HG03565 (cell line): ENCODE measurements at regions not wholly inside any gene's neighbourhood (a gene's known extent, or its start where the extent isn't known, plus 50 kb on each side); places are given as distances from the start of the nearest gene placed in this dataset.

Source experiments
- ATAC-seq: cut with Tn5 transposase; IDR thresholded peaks from one replicate; pipeline ENCODE4 v1.9.1; 2021; ENCODE audit warnings: mild to moderate bottlenecking, moderate library complexity; ENCODE audit not compliant: unreplicated experiment

DNA sequence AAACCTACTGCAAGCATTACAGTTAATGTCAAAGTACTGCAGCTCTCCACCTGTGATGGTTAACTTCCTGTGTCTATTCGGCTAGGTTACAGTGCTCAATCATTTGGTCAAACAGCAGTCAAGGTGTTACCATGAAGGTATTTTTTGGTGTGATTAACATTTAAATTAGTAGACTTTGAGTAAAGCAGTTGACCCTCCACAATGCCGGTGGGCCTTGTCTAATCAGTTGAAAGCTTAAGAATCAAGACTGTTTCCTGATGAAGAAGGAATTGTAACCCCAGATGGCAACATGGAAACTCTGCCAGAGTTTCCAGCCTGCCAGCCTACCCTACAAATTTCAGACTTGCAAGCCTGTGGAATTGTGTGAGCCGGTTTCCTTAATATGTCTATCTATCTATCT lies 683.9 kb downstream of the BRD1 start:
- ATAC-seq = no peak

DNA sequence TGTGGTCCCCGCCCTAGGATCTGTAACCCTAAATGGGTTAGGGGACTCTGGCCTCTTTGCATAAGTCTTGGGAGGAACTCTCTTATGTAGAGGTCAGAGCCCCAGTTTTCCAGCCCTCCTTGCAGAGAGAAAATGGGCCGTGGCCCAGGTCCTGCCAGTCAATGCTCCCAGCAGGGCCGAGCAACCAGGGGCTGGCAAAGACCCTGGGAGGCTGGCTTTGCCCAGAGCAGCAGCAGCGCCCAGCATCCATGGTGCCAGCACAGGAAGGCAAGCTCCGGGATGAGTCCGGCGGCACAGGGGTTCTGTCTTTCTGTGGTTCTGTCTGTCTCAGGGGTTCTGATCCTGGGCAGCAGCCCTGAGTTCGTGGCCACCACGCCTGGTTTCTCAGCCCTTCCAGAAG lies 684.8 kb downstream of the BRD1 start:
- ATAC-seq = no peak

DNA sequence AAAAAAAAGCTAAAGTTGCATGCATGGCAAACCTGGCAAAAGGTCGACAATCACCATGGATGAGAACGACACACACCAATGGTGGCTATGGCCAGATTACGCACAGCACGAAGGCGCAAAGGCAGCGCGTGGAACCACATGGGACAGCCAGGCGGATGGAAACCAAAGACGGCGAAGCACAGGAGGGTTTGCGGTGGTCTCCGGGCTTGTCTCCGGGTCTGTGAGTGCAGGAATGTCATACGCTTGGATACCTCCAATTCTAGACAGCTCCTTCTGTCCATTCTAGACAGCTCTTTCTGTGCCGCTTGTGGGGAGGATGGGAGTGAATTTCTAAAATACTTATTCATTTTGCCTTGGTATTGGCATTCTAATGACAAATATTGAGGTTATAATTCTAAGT lies 685.4 kb downstream of the BRD1 start:
- ATAC-seq = no peak

DNA sequence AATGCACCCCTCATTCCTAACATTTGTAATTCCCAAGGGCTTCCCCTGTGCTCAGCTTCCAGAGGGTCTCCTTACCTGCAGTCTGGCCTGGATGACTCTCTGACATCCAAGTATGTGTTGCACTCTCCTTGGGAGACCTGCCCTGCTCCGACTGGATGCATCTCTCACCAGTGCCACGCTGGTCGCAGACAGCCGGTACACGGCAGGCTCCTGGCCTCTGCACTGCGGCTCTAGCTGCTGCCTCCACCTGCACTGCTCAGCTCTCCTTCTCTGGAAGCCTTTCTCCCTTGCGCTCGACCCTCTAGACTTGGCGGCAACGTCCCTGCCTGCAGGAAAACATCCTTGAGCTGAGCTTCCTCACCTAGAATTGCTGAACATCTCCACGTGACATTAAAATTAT lies 685.9 kb downstream of the BRD1 start:
- ATAC-seq = no peak

DNA sequence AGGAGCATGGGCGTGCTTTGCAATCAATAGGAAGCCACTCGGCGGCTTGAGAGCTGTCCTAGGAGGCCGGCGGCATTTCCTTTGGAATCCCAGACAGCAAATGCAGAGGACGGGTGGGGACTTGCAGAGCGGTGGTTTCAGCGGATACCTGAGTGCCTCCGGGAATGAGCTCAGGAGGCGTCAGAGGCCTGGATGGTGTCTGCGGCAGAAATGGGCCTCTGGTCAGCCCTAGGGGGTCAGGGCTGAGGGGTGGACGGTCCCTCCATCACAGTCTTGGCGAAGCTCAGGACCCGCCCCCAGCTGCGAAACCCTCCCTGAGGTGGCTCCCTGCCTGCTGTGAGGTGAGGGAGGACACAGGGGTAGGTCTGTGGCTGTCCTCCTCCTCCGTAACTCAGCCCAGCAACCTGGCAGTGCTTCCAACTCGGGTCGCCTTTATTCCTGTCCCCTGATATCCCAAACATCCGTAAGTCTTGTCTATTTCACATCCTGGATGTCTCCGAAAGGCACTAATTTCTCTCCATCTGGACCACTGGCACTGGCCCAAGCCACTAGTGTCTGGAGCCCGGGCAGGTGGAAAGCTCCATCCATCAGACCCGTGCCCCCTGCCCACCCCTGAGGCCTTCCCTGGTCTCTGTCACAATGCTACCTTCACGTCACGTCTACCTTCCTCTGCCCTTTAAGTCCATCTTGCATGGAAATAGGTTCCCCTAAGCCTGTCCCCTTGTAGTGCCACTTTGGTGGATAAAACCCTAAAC lies 686.6 kb downstream of the BRD1 start:
- no peak for ATAC-seq

DNA sequence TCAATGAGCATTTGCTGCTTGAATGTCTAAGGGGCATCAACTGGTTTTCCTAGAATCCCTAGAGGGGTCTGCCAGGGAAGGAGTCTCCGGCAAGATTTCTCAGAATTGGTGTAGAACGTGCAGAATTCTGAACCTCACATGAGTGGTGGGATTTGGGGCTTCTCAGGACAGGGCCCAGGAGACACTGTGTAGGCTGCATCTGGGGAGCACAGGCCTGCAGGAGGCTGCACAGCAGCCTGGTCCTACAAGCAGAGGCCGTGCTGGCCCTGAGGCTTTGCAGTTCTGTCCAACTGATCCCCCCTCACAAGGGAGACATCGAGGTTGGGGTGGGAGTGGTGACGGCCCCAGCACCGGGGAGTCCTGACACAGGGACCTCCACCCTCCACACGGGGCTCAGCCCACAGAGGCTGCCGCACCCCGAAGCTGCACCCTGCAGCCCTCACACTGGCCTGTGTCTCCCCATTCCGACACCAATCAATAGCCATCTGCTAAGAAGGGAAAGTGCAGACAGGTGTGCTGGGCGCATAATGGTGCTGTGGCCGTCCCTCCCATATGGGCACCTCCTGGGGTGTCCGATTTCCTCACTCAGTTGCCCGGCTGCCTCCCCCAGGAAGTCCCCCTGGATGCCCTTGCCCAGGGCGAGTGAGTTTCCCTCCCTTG lies 688.1 kb downstream of the BRD1 start:
- ATAC-seq = no peak

DNA sequence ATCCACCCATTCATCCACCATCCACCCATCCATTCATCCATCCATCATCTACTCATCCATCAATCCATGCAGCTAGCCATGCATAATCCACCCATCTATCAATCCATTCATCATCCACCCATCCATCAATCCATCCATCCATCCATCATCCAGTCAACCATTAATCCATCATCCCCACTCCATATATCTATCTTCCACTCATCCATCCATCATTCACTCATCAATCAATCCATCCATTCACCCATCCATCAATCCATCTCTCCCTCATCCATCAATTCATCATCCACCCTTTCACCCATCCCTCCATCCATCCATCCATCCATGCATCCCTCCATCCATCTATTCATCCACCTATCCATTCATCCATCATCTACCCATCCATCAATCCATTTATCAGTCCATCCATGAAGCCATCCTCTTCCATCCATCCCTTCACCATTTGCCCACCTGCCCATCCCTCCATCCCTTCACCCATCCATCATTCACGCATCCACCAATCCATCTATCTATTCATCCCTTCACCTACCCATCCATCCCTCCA lies 689.4 kb downstream of the BRD1 start:
- ATAC-seq = no peak

DNA sequence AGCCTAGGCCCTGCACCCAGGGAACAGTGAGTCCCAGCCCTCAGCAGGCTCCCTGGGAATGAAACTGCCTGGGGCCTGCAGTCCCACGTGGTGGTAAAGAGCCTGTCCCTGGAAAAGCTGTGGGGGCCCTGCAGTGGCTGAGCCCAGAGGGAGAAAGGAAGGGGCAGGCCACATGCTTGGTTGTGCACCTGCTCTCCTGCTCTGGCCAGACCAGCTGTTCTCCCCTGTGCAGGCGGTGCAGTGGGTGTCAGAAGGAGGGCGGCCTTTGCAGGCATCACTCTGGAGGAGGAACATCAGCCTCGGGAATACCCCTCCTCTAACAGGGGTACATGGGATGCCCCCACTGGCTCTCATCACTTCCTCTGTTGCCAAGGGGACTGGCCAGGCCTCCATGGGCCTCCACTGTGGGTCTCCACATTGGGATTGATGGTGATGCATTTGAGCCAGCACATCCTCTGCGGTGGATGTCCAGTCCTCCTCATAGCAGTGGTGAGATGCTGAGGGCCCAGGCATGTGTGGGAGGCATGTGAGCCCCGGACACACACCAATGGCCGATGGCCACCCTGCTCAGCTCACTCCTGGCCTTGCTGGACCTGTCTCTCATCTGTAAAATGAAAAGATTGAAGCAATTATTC lies 690.4 kb downstream of the BRD1 start:
- ATAC-seq = no peak

DNA sequence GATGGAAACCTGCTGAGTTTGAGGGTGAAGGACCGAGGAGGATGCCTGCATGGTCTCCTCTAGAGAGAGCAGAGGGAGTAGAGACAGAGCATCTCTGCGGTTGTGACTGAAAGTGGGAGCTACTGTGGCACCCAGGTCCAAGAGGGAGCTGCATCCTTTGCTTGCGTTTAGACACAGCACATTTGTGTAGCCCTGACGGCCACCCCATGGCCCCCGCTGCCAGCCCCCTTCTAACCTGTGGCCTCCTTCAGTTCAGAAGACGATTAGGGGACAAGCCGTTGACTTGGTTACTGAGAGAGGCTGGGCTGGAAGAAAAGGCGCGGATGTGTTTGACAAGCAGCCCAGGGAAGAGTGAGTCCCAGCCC lies 690.9 kb downstream of the BRD1 start:
- ATAC-seq = no peak

DNA sequence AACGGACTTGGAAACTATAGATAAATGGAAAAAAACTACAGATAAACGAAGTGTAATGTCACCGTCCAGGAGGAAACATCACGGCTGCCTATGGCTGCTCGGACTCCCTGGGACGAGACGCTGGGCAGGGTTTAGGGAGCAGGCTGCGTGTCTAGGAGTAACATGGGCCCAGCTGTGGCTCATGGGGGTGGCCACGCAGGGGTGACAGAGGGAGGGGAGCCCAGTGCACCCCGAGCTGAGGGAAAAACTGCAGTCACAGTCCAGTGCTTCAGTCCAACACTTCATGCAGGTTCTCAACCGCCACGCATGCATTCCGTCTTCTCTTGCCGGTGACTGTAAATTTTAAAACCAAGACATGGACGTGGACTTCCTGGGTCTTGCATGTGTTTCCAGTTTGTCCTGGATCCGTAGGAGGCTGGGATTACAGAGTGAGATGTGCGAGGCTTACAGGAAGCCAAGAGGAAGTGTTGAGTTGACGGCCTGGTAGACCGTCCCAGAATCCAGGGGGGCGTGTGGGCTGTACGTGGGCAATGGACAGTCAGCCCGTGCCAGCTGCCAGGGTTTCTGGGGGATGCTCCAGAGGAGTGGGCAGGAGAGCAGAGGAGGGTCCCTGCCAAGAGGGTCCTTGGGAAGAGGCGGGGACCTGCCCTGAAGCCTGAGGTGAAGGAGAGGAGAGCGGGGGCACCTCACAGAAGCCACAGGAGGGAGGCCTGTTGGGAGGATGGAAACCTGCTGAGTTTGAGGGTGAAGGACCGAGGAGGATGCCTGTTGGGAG lies 691.4 kb downstream of the BRD1 start:
- no peak for ATAC-seq

DNA sequence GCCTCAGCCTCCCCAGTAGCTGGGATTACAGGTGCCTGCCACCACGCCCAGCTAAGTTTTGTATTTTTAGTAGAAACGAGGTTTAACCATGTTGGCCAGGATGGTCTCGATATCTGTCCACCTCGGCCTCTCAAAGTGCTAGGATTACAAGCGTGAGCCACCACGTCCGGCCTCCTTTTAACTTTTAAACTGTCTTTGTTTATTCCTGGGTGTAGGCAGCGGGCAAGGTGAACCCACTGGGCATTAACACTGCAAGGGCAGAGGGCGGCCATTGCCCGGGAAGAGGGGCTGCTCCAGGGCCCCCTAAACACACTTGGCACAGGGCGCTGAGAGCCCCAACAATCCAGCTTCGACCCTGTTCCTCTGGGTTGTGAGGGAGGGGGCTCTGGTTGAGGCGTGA lies 693.6 kb downstream of the BRD1 start:
- ATAC-seq = no peak

DNA sequence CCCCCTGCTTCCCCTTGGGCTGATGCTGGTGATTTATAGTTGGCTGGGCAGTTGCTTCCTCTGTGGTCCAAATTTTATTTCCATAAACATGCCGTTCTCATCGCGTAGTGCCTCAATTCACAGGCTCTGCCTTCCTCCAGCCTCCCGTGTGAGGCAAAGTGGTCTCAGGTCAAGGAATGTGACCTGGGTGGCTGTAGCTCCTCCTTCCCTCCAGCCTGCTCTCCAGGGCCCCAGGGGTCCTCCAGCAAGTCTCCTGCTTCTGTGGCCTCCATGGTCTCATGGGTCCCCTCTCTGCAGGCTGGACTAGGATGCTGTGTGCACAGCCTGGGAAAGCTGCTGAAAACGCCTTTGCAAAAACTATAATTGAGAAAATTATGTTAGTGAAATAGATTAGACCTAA lies 694.1 kb downstream of the BRD1 start:
- ATAC-seq = no peak

DNA sequence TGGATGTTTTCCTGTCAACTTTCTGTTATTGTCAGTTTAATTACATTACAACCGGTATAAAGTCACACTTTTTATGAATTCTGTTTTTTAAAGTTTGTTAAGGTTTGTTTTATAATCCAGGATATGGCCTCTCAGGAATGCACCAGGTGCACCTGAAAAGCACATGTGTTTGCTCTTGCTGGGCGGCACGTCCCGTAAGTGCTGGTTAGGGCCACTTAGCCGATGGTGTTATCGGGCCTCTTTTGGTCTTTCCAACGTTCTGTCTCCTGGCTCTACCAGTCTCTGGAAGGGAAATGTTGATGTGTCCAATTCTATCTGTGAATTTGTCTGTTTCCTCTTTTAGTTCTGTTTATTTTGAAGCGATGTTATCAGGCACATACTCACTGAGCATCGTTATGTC lies 695.7 kb downstream of the BRD1 start:
- ATAC-seq = no peak

DNA sequence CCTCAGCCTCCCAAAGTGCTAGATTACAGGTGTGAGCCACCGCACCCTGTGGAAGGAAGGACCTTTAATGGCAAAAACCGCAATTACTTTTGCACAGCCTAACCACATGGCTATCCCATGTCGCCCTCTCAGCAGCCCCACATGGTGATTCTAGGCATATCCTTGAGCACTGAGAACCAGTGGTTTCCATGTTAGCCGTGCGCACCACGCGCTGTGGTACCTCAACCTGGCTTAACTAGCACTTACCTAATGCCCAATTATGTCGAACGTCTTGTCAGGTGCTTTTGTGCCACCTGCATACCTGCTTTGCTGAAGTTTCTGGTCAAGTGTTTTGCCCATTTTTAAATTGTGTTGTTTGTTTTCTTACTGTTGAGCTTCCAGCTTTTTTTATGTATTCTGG lies 697.9 kb downstream of the BRD1 start:
- ATAC-seq = no peak

DNA sequence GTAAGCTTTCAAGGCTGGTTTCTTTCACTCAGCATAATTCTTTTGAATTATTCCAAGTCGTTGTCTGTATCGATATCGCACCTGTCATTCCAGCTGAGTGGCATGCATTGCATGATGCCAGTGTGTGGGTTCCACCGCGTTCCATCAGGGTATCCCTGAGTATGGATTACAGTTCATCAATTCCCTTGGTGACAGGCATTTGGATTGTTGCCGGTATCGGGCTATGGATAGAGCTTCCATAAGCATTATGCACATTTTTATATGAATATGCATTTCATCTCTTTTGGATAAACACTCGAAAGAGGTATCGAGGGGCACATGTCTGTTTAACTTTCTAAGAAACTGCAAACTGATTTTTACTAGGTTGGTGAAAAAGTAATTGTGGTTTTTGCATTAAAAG lies 698.8 kb downstream of the BRD1 start:
- no peak for ATAC-seq

DNA sequence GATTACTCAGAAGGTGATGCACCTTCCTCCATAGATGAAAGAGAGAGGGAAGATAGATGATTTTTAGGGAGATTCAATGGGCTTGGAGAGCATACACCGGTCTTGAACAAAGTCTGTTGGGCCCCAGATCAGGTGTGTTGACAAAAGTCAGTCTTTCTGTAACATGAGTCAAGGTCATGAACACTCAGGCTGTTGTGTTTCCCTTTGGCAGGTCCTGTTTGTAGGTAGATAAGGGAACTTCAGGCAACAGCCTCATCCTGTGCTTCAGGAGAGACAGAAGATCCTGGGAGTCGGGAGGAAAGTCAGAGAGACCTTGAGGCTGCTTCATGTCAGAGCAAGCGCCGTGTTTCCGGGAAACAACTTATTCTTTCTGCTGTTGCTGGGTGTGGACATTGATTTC lies 703.1 kb downstream of the BRD1 start:
- no peak for ATAC-seq

DNA sequence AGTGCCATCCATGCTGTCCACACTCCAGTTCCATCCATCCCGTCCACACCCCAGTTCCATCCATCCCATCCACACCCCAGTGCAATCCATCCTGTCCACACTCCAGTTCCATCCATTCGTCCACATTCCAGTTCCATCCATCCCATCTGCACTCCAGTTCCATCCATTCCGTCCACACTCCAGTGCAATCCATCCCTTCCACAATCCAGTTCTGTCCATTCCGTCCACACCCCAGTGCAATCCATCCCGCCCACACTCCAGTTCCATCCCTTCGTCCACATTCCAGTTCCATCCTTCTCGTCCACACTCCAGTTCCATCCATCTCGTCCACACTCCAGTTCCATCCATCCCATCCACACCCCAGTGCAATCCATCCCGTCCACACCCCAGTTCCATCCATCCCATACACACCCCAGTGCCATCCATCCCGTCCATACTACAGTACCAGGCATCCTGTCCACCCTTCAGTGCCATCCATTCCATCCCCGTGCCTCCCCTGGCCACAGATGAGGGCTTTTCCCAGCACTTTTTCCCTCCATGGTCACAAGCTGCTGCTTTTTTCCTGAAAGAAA lies 704.0 kb downstream of the BRD1 start:
- no peak for ATAC-seq

DNA sequence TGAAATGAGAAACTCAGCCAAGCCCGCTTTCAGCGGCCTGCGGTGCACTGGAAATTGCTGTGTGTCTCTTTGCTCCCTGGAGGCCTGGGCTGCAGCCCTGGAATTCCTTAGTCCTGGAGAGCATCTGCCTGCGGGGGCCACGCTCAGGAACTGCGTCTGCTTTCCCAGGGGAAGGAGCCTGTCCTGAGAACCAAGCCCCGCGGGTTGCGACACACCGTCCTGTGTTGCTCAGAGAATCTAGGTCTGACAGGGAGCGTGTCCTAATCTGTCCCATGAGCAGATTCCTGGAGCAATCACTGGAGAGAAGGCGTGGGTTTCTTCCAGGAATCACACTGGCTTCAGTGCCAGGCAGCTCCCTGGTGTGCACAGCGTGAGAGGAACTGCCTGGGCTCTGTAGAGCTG lies 708.1 kb downstream of the BRD1 start:
- no peak for ATAC-seq

DNA sequence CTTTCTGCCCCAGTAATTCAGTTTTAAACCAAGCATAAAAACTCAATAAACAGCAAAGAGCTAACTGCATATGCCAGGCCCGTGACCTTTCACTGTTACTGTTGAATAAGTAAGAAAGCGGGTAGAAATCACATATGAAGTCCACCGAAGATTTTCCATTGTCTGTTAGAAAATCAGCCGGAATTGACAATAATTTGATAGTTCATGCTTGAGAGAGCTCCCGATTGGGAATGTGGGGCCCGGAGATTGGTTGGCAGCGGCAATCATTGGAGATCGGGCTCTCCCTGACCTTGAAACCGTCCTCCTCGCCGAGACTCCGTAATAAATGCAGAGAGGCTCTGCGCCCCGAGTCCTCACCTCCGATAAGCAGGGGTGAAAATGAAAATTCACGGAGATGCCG lies 709.6 kb downstream of the BRD1 start:
- no peak for ATAC-seq

DNA sequence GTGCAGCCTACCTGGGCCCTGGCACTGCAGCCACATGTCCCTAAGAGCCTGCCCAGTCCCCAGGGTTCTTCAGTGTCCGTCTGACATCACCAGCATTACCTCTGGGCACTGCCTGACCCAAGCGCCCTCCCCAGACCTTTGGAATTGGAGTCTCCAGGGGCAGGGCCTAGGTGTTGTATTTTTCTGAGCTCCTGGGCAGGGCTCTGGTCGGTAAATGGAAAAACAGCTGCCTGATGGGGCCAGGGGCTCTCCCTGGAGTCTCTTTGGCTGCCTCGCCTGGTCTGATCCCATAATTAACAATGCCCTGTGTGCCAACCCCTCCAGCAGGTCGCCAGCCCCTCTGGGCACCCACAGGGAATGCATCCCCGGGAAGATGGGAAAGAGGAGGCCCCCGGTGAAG lies 710.2 kb downstream of the BRD1 start:
- ATAC-seq = no peak

DNA sequence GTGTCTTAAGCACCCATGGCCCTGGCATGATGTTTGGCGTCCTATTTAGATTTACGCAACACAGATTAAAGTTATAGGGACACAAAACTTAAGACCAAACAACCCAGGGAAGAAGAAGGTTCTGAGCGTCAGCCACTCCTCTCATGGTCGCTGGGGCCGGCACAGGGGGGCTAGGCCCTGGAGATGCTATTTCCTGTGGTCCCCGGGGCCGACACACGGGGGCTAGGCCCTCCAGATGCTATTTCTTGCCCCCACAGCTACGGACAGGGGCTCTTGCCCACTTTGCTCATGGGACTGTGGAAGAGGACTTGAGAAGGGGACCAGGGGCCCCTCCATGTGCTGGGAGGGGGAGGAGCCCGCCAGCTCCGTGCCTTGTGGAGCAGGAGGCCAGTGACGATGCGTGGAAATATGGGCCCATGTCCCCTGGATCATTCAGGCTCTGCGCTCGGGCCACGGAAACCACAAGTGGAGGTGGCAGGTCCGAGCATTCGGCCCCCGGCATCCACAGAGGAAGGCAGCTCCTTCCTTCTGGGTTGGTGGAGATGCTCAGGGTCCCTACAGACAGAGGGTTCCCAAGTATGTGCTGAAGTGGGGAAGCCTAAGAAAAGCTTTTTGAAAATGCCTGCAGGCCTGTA lies 711.1 kb downstream of the BRD1 start:
- ATAC-seq = no peak
